ENCODE measurements at regions not wholly inside any gene's neighbourhood (a gene's known extent, or its start where the extent isn't known, plus 50 kb on each side); places are given as distances from the start of the nearest gene placed in this dataset.
A peak's percentile ranks its signal among the peaks of the same experiment; 100 is the strongest.

- CTCF ChIA-PET: interaction anchor here (0.6 to 1.6 kb wide), 3 partner anchors 18 to 763 kb away, joined by 3 to 4 read pairs (median 3); no protein-coding TSS in a partner anchor
- TF ChIP-seq EP300 (IDR thresholded peaks at IDR 0.05): no peak
- TF ChIP-seq POLR2A (IDR thresholded peaks at IDR 0.05; ENCODE audit: low read length): no peak
- TF ChIP-seq, protein P1, sequence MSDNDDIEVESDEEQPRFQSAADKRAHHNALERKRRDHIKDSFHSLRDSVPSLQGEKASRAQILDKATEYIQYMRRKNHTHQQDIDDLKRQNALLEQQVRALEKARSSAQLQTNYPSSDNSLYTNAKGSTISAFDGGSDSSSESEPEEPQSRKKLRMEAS (IDR thresholded peaks at IDR 0.05): no peak
- TF ChIP-seq SMC3 (IDR thresholded peaks at IDR 0.05): no peak
- TF ChIP-seq TP53 (CRISPR knock-in tag; IDR thresholded peaks at IDR 0.05): no peak
- TF ChIP-seq CEBPB (IDR thresholded peaks at IDR 0.05): no peak
- TF ChIP-seq, protein P2, sequence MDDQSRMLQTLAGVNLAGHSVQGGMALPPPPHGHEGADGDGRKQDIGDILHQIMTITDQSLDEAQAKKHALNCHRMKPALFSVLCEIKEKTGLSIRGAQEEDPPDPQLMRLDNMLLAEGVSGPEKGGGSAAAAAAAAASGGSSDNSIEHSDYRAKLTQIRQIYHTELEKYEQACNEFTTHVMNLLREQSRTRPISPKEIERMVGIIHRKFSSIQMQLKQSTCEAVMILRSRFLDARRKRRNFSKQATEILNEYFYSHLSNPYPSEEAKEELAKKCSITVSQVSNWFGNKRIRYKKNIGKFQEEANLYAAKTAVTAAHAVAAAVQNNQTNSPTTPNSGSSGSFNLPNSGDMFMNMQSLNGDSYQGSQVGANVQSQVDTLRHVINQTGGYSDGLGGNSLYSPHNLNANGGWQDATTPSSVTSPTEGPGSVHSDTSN (IDR thresholded peaks at IDR 0.05): no peak
- TF ChIP-seq ZNF302 (CRISPR knock-in tag; IDR thresholded peaks at IDR 0.05): no peak
- no peak for TF ChIP-seq ZC3H11A (IDR thresholded peaks at IDR 0.05)
- TF ChIP-seq, protein P3, sequence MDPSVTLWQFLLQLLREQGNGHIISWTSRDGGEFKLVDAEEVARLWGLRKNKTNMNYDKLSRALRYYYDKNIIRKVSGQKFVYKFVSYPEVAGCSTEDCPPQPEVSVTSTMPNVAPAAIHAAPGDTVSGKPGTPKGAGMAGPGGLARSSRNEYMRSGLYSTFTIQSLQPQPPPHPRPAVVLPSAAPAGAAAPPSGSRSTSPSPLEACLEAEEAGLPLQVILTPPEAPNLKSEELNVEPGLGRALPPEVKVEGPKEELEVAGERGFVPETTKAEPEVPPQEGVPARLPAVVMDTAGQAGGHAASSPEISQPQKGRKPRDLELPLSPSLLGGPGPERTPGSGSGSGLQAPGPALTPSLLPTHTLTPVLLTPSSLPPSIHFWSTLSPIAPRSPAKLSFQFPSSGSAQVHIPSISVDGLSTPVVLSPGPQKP (IDR thresholded peaks at IDR 0.05; ENCODE audit: low read depth, low read length): no peak
- TF ChIP-seq FOSB (CRISPR knock-in tag; IDR thresholded peaks at IDR 0.05): no peak
- no peak for TF ChIP-seq EHF (CRISPR knock-in tag; IDR thresholded peaks at IDR 0.05)
- no peak for TF ChIP-seq POLR2AphosphoS2 (conservative IDR thresholded peaks at IDR 0.05; ENCODE audit: low read length)
- TF ChIP-seq CHD2 (IDR thresholded peaks at IDR 0.05; ENCODE audit: low read length, partially characterized antibody): no peak
- TF ChIP-seq RARB (CRISPR knock-in tag; IDR thresholded peaks at IDR 0.05): no peak
- TF ChIP-seq FOSL2 (IDR thresholded peaks at IDR 0.05): no peak
- TF ChIP-seq FOSL2 (CRISPR knock-in tag; IDR thresholded peaks at IDR 0.05): no peak
- no peak for TF ChIP-seq NPAS2 (CRISPR knock-in tag; IDR thresholded peaks at IDR 0.05; ENCODE audit: borderline replicate concordance)
- Histone ChIP-seq H3K4me3 (no peak overlapping the region), H3K9me3 (no peaks in the 10 kb centered on the region), H3K4me2 (no peak overlapping the region), H3K4me1 (peaks cover 10% of the 10 kb centered on the region; the same call in 1 of the 3 replicates), H3K27ac (no peak overlapping the region)
- ATAC-seq: no peak
- DNase-seq (ENCODE audit: low read depth in 1 of 2, low spot score in 1 of 2): no peak
- no peak for FAIRE-seq
- POLR2A ChIA-PET: interaction anchor here (0.9 kb wide), 1 partner anchor 56 kb away, joined by 4 read pairs; no protein-coding TSS in a partner anchor
- 87% methylated on average over 4 of the region's 4 CpGs for WGBS (ENCODE audit: missing lambda C conversion rate)
Measured at GRCh38 chr10:60998932-60999331, 54.9 kb upstream of the RHOBTB1 start.

GRCh38 chr10:60994128-60994527 is 50.1 kb upstream of the RHOBTB1 start:
- FAIRE-seq (no peak), DNase-seq (ENCODE audit: low read depth in 1 of 2, low spot score in 1 of 2) (no peak), ATAC-seq (no peak)
- Histone ChIP-seq H3K9me3 (no peaks in the 10 kb centered on the region), H3K27ac (no peak overlapping the region), H3K4me2 (no peak overlapping the region), H3K4me1 (peaks cover 16% of the 10 kb centered on the region), H3K4me3 (no peak overlapping the region)
- WGBS (ENCODE audit: missing lambda C conversion rate): 73% methylated on average over 2 of the region's 2 CpGs
- CTCF ChIA-PET: no interaction called here
- TF ChIP-seq CEBPB (IDR thresholded peaks at IDR 0.05) (no peak), MAFK (IDR thresholded peaks at IDR 0.05; ENCODE audit: partially characterized antibody) (no peak), TFCP2L1 (CRISPR knock-in tag; IDR thresholded peaks at IDR 0.05) (no peak), JUN (IDR thresholded peaks at IDR 0.05) (no peak), HES2 (IDR thresholded peaks at IDR 0.05) (no peak), HMGXB4 (CRISPR knock-in tag; IDR thresholded peaks at IDR 0.05; ENCODE audit: borderline replicate concordance) (no peak), CHD2 (IDR thresholded peaks at IDR 0.05; ENCODE audit: low read length, partially characterized antibody) (no peak), ZFP36 (IDR thresholded peaks at IDR 0.05; ENCODE audit: borderline replicate concordance, partially characterized antibody) (peak; percentile 8)
- TF ChIP-seq, protein P3 (IDR thresholded peaks at IDR 0.05; ENCODE audit: low read depth, low read length): no peak
- POLR2A ChIA-PET: no interaction called here

All from A549 (cell line).